IMR-90 (cell line): ENCODE measurements at regions not wholly inside any gene's neighbourhood (a gene's known extent, or its start where the extent isn't known, plus 50 kb on each side); places are given as distances from the start of the nearest gene placed in this dataset.

Experiments
- ATAC-seq: fragments of 200-7000 bp; cut with Tn5 transposase; 2 replicates; pipeline ENCODE4 v1.9.1; 2020; ENCODE audit warnings: low read depth, mild to moderate bottlenecking, moderate library complexity
- BruUV-seq: library from RNA; stranded (reverse); fragments of 400-500 nt; replicated peaks from 2 replicates; lab custom pipeline; 2021; lab: Mats Ljungman, UMichigan
- CTCF ChIA-PET: fragments of 300-600 bp; formaldehyde crosslinking; extraction: SDS; loops from one replicate; lab custom pipeline; 2021; ENCODE audit warnings: antibody characterized with exemption; lab: Yijun Ruan, JAX
- POLR2A ChIA-PET: fragments of 300-600 bp; sonication (Branson Sonifier 250); formaldehyde crosslinking; loops from one replicate; lab custom pipeline; 2022; ENCODE audit warnings: antibody characterized with exemption; ENCODE audit not compliant: unreplicated experiment; lab: Charles Lee
- DNase-seq: peaks from one replicate; pipeline ENCODE4 v3.0.0; 2013
- H2AFZ ChIP-seq: replicated peaks from 2 replicates; pipeline ENCODE3; 2013; ENCODE audit warnings: low read length, mild to moderate bottlenecking; ENCODE audit not compliant: poor library complexity
- H2AK5ac ChIP-seq: 2 replicates; pipeline ENCODE4 v1.6.1; 2013; ENCODE audit warnings: low read depth, low read length, inconsistent platforms
- H2AK9ac ChIP-seq: replicated peaks from 2 replicates; pipeline ENCODE3; 2013; ENCODE audit warnings: mild to moderate bottlenecking, low read depth, low read length, moderate library complexity; ENCODE audit not compliant: poor library complexity
- H2BK120ac ChIP-seq: 2 replicates; pipeline ENCODE4 v1.6.1; 2013; ENCODE audit warnings: low read depth, low read length, inconsistent platforms
- H2BK15ac ChIP-seq: 3 replicates; pipeline ENCODE4 v1.6.1; 2013; ENCODE audit warnings: low read depth, low read length, inconsistent platforms
- H2BK20ac ChIP-seq: 2 replicates; pipeline ENCODE4 v1.6.1; 2013; ENCODE audit warnings: low read depth, mild to moderate bottlenecking, inconsistent platforms, low read length, moderate library complexity
- H2BK5ac ChIP-seq: 2 replicates; pipeline ENCODE4 v1.6.1; 2013; ENCODE audit warnings: mild to moderate bottlenecking, low read depth, low read length, inconsistent platforms; ENCODE audit not compliant: poor library complexity, severe bottlenecking
- H3K14ac ChIP-seq: replicated peaks from 2 replicates; pipeline ENCODE4 v1.6.1; 2013; ENCODE audit warnings: low read depth, low read length, inconsistent platforms
- H3K18ac ChIP-seq: 2 replicates; pipeline ENCODE4 v1.6.1; 2013; ENCODE audit warnings: low read depth, low read length, control low read depth
- H3K23ac ChIP-seq: 2 replicates; pipeline ENCODE4 v1.6.1; 2013; ENCODE audit warnings: low read depth, low read length, inconsistent platforms
- H3K27ac ChIP-seq: 2 replicates; pipeline ENCODE4 v1.5.1; 2013; ENCODE audit warnings: mild to moderate bottlenecking, control low read depth, low read length; ENCODE audit not compliant: insufficient read depth
- H3K27me3 ChIP-seq: 2 replicates; pipeline ENCODE4 v1.6.1; 2013; ENCODE audit warnings: low read length; ENCODE audit not compliant: control insufficient read depth, insufficient read depth
- H3K36me3 ChIP-seq: 2 replicates; pipeline ENCODE4 v1.6.1; 2013; ENCODE audit warnings: low read length, mixed read lengths; ENCODE audit not compliant: control insufficient read depth, insufficient read depth
- H3K4ac ChIP-seq: 2 replicates; pipeline ENCODE4 v1.6.1; 2013; ENCODE audit warnings: low read depth, low read length, inconsistent platforms
- H3K4me1 ChIP-seq: 2 replicates; pipeline ENCODE4 v1.6.1; 2013; ENCODE audit warnings: low read length, mixed read lengths; ENCODE audit not compliant: control insufficient read depth, insufficient read depth
- H3K4me2 ChIP-seq: 2 replicates; pipeline ENCODE4 v1.6.1; 2013; ENCODE audit warnings: low read depth, mild to moderate bottlenecking, control low read depth, low read length, moderate library complexity
- H3K4me3 ChIP-seq: 2 replicates; pipeline ENCODE4 v1.5.1; 2013; ENCODE audit warnings: low read depth, mild to moderate bottlenecking, control low read depth, low read length, moderate library complexity; ENCODE audit not compliant: insufficient read depth
- H3K56ac ChIP-seq: 2 replicates; pipeline ENCODE4 v1.6.1; 2013; ENCODE audit warnings: low read length, inconsistent platforms; ENCODE audit not compliant: insufficient read depth; ENCODE audit errors: extremely low read depth
- H3K79me1 ChIP-seq, 2 experiments: 2 replicates each; pipeline ENCODE4 v1.6.1; 2013; ENCODE audit warnings: low read length in 2 of 2, inconsistent platforms in 1 of 2, low read depth in 1 of 2
- H3K9ac ChIP-seq: 2 replicates; pipeline ENCODE4 v1.6.1; 2013; ENCODE audit warnings: low read depth, low read length, control low read depth
- H3K9me1 ChIP-seq: 2 replicates; pipeline ENCODE4 v1.6.1; 2013; ENCODE audit warnings: low read length, inconsistent platforms; ENCODE audit not compliant: insufficient read depth
- H3K9me3 ChIP-seq: 2 replicates; pipeline ENCODE4 v1.6.1; 2013; ENCODE audit warnings: low read length; ENCODE audit not compliant: control insufficient read depth, insufficient read depth
- H4K20me1 ChIP-seq: 2 replicates; pipeline ENCODE4 v1.6.1; 2013; ENCODE audit warnings: low read length, inconsistent platforms; ENCODE audit not compliant: insufficient read depth
- H4K5ac ChIP-seq: 2 replicates; pipeline ENCODE4 v1.6.1; 2013; ENCODE audit warnings: mild to moderate bottlenecking, low read depth, low read length, control low read depth
- H4K8ac ChIP-seq, 2 experiments: 2 replicates each; pipeline ENCODE4 v1.6.1; 2013; ENCODE audit warnings: low read depth in 2 of 2, low read length in 2 of 2, control low read depth in 1 of 2, inconsistent platforms in 1 of 2
- H4K91ac ChIP-seq: 2 replicates; pipeline ENCODE4 v1.6.1; 2013; ENCODE audit warnings: low read depth, low read length, inconsistent platforms; ENCODE audit not compliant: insufficient read depth
- BHLHE40 ChIP-seq: fragments of 150-350 bp; IDR thresholded peaks from 2 replicates; pipeline ENCODE4 v1.6.1; 2016; ENCODE audit warnings: mild to moderate bottlenecking, low read depth, low read length
- CEBPB ChIP-seq: IDR thresholded peaks from 2 replicates; pipeline ENCODE4 v1.6.1; 2012; ENCODE audit warnings: low read depth, low read length, improper control_type of control experiment
- CHD1 ChIP-seq: IDR thresholded peaks from 2 replicates; pipeline ENCODE4 v1.6.1; 2012; ENCODE audit warnings: low read depth, low read length, improper control_type of control experiment
- CTCF ChIP-seq: conservative IDR thresholded peaks from 2 replicates; pipeline ENCODE4 v1.5.1; 2012; ENCODE audit warnings: mild to moderate bottlenecking, low read depth, low read length, improper control_type of control experiment
- FOS ChIP-seq: fragments of 150-350 bp; IDR thresholded peaks from 2 replicates; pipeline ENCODE4 v1.6.1; 2016; ENCODE audit warnings: low read depth, low read length
- MAFK ChIP-seq: IDR thresholded peaks from 2 replicates; pipeline ENCODE4 v1.6.1; 2012; ENCODE audit warnings: low read depth, low read length, improper control_type of control experiment
- MAZ ChIP-seq: IDR thresholded peaks from 2 replicates; pipeline ENCODE4 v1.6.1; 2012; ENCODE audit warnings: low read depth, mild to moderate bottlenecking, low read length, improper control_type of control experiment, moderate library complexity, borderline replicate concordance
- MXI1 ChIP-seq: IDR thresholded peaks from 2 replicates; pipeline ENCODE4 v1.6.1; 2012; ENCODE audit warnings: low read depth, mild to moderate bottlenecking, low read length, moderate library complexity, borderline replicate concordance
- NFE2L2 ChIP-seq: fragments of 150-350 bp; IDR thresholded peaks from 2 replicates; pipeline ENCODE4 v1.6.1; 2016; ENCODE audit warnings: low read depth, mild to moderate bottlenecking, low read length
- POLR2A ChIP-seq: IDR thresholded peaks from 2 replicates; pipeline ENCODE4 v1.6.1; 2012; ENCODE audit warnings: mild to moderate bottlenecking, low read depth, low read length
- RAD21 ChIP-seq: IDR thresholded peaks from 2 replicates; pipeline ENCODE4 v1.6.1; 2012; ENCODE audit warnings: low read length, improper control_type of control experiment
- RCOR1 ChIP-seq: IDR thresholded peaks from 2 replicates; pipeline ENCODE4 v1.6.1; 2012; ENCODE audit warnings: mild to moderate bottlenecking, low read length, improper control_type of control experiment; ENCODE audit not compliant: insufficient replicate concordance
- RFX5 ChIP-seq: IDR thresholded peaks from 2 replicates; pipeline ENCODE4 v1.8.0; 2012; ENCODE audit warnings: low read depth, mild to moderate bottlenecking, low read length, moderate library complexity
- SMC3 ChIP-seq: fragments of 150-350 bp; IDR thresholded peaks from 2 replicates; pipeline ENCODE4 v1.6.1; 2016; ENCODE audit warnings: low read depth, mild to moderate bottlenecking, antibody characterized with exemption, low read length, moderate library complexity
- WGBS, 2 experiments: methylation state at CpG; one replicate each; pipeline versions ENCODE4 v1.1.5 to v1.1.7; 2013; ENCODE audit warnings: missing lambda C conversion rate in 2 of 2; ENCODE audit not compliant: insufficient read length in 1 of 2; ENCODE audit errors: extremely low coverage in 2 of 2; 5-methylcytosine and 5-hydroxymethylcytosine counted together
- dilution Hi-C: fragments of 300-500 bp; cut with HindIII; formaldehyde crosslinking; loops from one replicate; pipeline ENCODE4 v1.14.3; 2018; ENCODE audit warnings: low sequenced_read_pairs; ENCODE audit not compliant: unreplicated experiment
- in situ Hi-C: fragments of 300-500 bp; cut with MboI; formaldehyde crosslinking; loops from 3 replicates; pipeline ENCODE4 v1.14.3; 2019; ENCODE audit warnings: low sequenced_read_pairs, inconsistent platforms, mixed read lengths
- intact Hi-C: fragments of 100-400 bp; cut with micrococcal nuclease; formaldehyde crosslinking; loops from 2 replicates; pipeline ENCODE4 v1.10.0; 2022
- TF ChIP-seq, protein P1 (sequence below): fragments of 150-350 bp; IDR thresholded peaks from 2 replicates; pipeline ENCODE4 v1.6.1; 2017; ENCODE audit warnings: mild to moderate bottlenecking, antibody characterized with exemption, low read length, low read depth
- TF ChIP-seq, protein P2 (sequence below): fragments of 150-350 bp; IDR thresholded peaks from 2 replicates; pipeline ENCODE4 v1.6.1; 2016; ENCODE audit warnings: low read depth, mild to moderate bottlenecking, low read length, moderate library complexity, borderline replicate concordance

DNA sequence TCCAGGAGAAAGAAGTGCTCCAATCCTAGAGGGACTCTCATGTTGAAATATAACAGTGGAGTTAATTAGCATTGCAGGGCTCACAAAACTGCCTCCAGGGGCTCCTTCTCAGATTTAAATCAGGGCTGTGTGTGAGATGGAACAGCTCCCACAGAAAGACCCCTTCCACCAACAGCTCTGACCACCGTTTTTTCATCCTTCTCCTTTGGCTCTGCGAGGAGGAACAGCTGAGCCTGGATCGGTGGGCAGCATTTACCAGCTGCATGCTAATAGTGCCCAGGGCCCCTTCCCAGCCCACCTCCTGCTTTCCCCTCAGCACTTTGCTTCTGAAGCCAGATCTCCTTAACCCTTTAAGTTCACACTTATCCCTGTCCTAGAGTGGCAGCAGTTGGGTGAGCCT, 119.2 kb upstream of the UBE2E1 start:
- peak overlapping the region; percentile 57 for H2BK120ac ChIP-seq
- H3K4me1 ChIP-seq = peaks cover 12% of the 10 kb centered on the region
- ChIA-PET POLR2A (no interaction called here), CTCF (no interaction called here)
- peak overlapping the region; percentile 6; the same call in 1 of the 2 replicates for H4K91ac ChIP-seq
- no TSS peak for BruUV-seq
- H3K18ac ChIP-seq = peak overlapping the region; percentile 14; the same call in 1 of the 2 replicates
- H3K9me3 ChIP-seq = peaks cover 2% of the 10 kb centered on the region; the same call in 1 of the 2 replicates
- no peak overlapping the region for H3K9ac ChIP-seq
- H3K4me3 ChIP-seq = no peak overlapping the region
- peak overlapping the region; percentile 36; the same call in 1 of the 2 replicates for H3K14ac ChIP-seq
- H3K27ac ChIP-seq = no peak overlapping the region; the same call in 1 of the 2 replicates
- peak overlapping the region; percentile 48; the same call in 1 of the 3 replicates for H2BK15ac ChIP-seq
- H4K20me1 ChIP-seq = peaks cover 3% of the 10 kb centered on the region
- no peak for TF ChIP-seq POLR2A
- TF ChIP-seq SMC3 = no peak
- no peak for TF ChIP-seq MAFK
- TF ChIP-seq MXI1 = no peak
- TF ChIP-seq BHLHE40 = no peak
- TF ChIP-seq NFE2L2 = no peak
- TF ChIP-seq FOS = no peak
- TF ChIP-seq CEBPB = no peak
- TF ChIP-seq, protein P1, sequence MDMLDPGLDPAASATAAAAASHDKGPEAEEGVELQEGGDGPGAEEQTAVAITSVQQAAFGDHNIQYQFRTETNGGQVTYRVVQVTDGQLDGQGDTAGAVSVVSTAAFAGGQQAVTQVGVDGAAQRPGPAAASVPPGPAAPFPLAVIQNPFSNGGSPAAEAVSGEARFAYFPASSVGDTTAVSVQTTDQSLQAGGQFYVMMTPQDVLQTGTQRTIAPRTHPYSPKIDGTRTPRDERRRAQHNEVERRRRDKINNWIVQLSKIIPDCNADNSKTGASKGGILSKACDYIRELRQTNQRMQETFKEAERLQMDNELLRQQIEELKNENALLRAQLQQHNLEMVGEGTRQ = no peak
- no peak for TF ChIP-seq MAZ
- TF ChIP-seq RCOR1 = no peak
- no peak for TF ChIP-seq CTCF
- no peak for TF ChIP-seq RFX5
- no peak for TF ChIP-seq CHD1
- no peak for TF ChIP-seq RAD21
- TF ChIP-seq, protein P2, sequence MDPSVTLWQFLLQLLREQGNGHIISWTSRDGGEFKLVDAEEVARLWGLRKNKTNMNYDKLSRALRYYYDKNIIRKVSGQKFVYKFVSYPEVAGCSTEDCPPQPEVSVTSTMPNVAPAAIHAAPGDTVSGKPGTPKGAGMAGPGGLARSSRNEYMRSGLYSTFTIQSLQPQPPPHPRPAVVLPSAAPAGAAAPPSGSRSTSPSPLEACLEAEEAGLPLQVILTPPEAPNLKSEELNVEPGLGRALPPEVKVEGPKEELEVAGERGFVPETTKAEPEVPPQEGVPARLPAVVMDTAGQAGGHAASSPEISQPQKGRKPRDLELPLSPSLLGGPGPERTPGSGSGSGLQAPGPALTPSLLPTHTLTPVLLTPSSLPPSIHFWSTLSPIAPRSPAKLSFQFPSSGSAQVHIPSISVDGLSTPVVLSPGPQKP = no peak
- 64% methylated on average over 2 of the region's 3 CpGs; no CpG with 5 or more reads in 1 of the 2 experiments for WGBS, 2 experiments
- H3K36me3 ChIP-seq = no peaks in the 10 kb centered on the region
- H4K8ac ChIP-seq = peak overlapping the region; percentile 45 to 54; a peak in 2 of 4 replicates
- H3K23ac ChIP-seq = peak overlapping the region; percentile 11; the same call in 1 of the 2 replicates
- peak overlapping the region; percentile 41 for H3K4ac ChIP-seq
- peaks cover 3% of the 10 kb centered on the region for H3K9me1 ChIP-seq
- no peak overlapping the region for H3K56ac ChIP-seq
- ATAC-seq = no peak
- in situ Hi-C loops (no loop called here), dilution Hi-C loops (no loop called here), intact Hi-C loops (no loop called here)
- H4K5ac ChIP-seq = peak overlapping the region; percentile 64; the same call in 1 of the 2 replicates
- H3K79me1 ChIP-seq = no peaks in the 10 kb centered on the region
- H3K4me2 ChIP-seq = no peak overlapping the region
- peak overlapping the region; percentile 56; the same call in 1 of the 2 replicates for H2AK5ac ChIP-seq
- no peak overlapping the region for H2AK9ac ChIP-seq
- H3K27me3 ChIP-seq = no peaks in the 10 kb centered on the region
- peak overlapping the region; percentile 62 for H2BK20ac ChIP-seq
- no peak for DNase-seq
- H2BK5ac ChIP-seq = peak overlapping the region; percentile 7
- peak overlapping the region; percentile 39 for H2AFZ ChIP-seq
